SU-DHL-6 (cell line): ENCODE measurements at regions not wholly inside any gene's neighbourhood (a gene's known extent, or its start where the extent isn't known, plus 50 kb on each side); places are given as distances from the start of the nearest gene placed in this dataset.

ENCODE experiments used
- H2AFZ ChIP-seq: fragments of 200-600 bp; sonication (generic); 2 replicates; pipeline ENCODE4 v1.6.1; 2014; ENCODE audit warnings: low read depth, mild to moderate bottlenecking, moderate library complexity, mixed read lengths, antibody characterized with exemption, low read length; ENCODE audit not compliant: severe bottlenecking
- H3F3A ChIP-seq: fragments of 200-600 bp; shearing (Covaris generic); 2 replicates; pipeline ENCODE4 v1.6.0; 2016; ENCODE audit warnings: antibody characterized with exemption, mild to moderate bottlenecking; ENCODE audit not compliant: insufficient read depth
- H3K27ac ChIP-seq: fragments of 200-600 bp; sonication (generic); 2 replicates; pipeline ENCODE4 v1.5.1; 2016; ENCODE audit warnings: low read depth, mild to moderate bottlenecking, low read length, moderate library complexity, mixed read lengths
- H3K27me3 ChIP-seq: fragments of 200-600 bp; sonication (generic), shearing (Covaris generic); 2 replicates; pipeline ENCODE4 v1.6.0; 2014; ENCODE audit warnings: mild to moderate bottlenecking, low read length
- H3K36me3 ChIP-seq: fragments of 200-600 bp; sonication (generic); 2 replicates; pipeline ENCODE4 v1.6.1; 2014; ENCODE audit warnings: mild to moderate bottlenecking, low read length, mixed read lengths
- H3K4me2 ChIP-seq: fragments of 300-600, 200-600 bp; shearing (Covaris generic), sonication (generic); 2 replicates; pipeline ENCODE4 v1.6.0; 2014; ENCODE audit warnings: low read length, low read depth, mild to moderate bottlenecking; ENCODE audit not compliant: poor library complexity, severe bottlenecking
- H3K4me3 ChIP-seq: fragments of 200-600 bp; sonication (generic); 2 replicates; pipeline ENCODE4 v1.5.1; 2014; ENCODE audit warnings: antibody characterized with exemption, low read length, mild to moderate bottlenecking, mixed read lengths; ENCODE audit not compliant: insufficient read depth, poor library complexity, severe bottlenecking
- H3K79me2 ChIP-seq: fragments of 200-600 bp; sonication (generic); 2 replicates; pipeline ENCODE4 v1.6.1; 2014; ENCODE audit warnings: mild to moderate bottlenecking, low read length, moderate library complexity; ENCODE audit not compliant: insufficient read depth
- H3K9ac ChIP-seq: fragments of 200-600 bp; sonication (generic); 2 replicates; pipeline ENCODE4 v1.7.0; 2014; ENCODE audit warnings: mild to moderate bottlenecking, low read length
- H3K9me2 ChIP-seq: fragments of 200-600 bp; sonication (generic); replicated peaks from 2 replicates; pipeline ENCODE4 v1.6.1; 2014; ENCODE audit warnings: low read length; ENCODE audit not compliant: insufficient read depth
- H3K9me3 ChIP-seq: fragments of 200-600 bp; sonication (generic); 2 replicates; pipeline ENCODE4 v1.6.1; 2014; ENCODE audit warnings: low read length, mixed read lengths; ENCODE audit not compliant: insufficient read depth
- H4K20me1 ChIP-seq: fragments of 200-600 bp; sonication (generic); 2 replicates; pipeline ENCODE4 v1.6.1; 2014; ENCODE audit warnings: low read depth, mild to moderate bottlenecking, antibody characterized with exemption, low read length, moderate library complexity, mixed read lengths
- CTCF ChIP-seq: fragments of 200-600 bp; sonication (generic); IDR thresholded peaks from one replicate; pipeline ENCODE4 v1.5.1; 2017; ENCODE audit warnings: antibody characterized with exemption, mild to moderate bottlenecking, low read length, moderate library complexity; ENCODE audit not compliant: insufficient read depth, poor library complexity, severe bottlenecking
- EZH2phosphoT487 ChIP-seq: fragments of 200-600 bp; sonication (generic), shearing (Covaris generic); conservative IDR thresholded peaks from 2 replicates; pipeline ENCODE4 v1.6.1; 2018; ENCODE audit warnings: mild to moderate bottlenecking, antibody characterized with exemption, low read length, moderate library complexity, mixed read lengths

DNA sequence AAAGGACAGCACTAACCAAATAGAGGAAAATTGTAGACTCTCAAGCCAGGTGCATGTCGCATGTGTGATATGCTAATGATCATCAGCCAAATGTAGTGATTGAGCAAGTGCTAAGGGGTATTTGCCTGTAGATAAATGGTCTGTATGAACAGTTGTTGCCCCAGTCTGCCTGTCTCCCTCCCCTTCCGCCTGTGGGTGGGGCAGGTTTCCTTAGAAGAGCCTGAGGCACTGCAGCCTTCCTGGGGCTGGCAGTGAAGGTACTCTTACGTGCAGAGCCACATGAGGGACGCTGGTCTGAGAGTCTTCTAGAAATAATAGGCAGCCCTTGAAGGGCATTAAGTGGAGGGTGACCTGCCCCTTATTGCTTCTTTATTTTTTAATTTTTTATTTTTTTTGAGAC, 152.1 kb downstream of the SNX10 start:
- Histone ChIP-seq H3K79me2 (no peaks in the 10 kb centered on the region), H2AFZ (no peak overlapping the region), H3K4me3 (no peak overlapping the region), H3K27ac (no peak overlapping the region), H3K9me2 (no peaks in the 10 kb centered on the region), H3K9ac (no peak overlapping the region), H3K27me3 (no peaks in the 10 kb centered on the region), H3K36me3 (no peaks in the 10 kb centered on the region), H3F3A (no peaks in the 10 kb centered on the region), H4K20me1 (no peaks in the 10 kb centered on the region), H3K4me2 (no peak overlapping the region), H3K9me3 (no peaks in the 10 kb centered on the region)
- TF ChIP-seq CTCF (no peak), EZH2phosphoT487 (no peak)

DNA sequence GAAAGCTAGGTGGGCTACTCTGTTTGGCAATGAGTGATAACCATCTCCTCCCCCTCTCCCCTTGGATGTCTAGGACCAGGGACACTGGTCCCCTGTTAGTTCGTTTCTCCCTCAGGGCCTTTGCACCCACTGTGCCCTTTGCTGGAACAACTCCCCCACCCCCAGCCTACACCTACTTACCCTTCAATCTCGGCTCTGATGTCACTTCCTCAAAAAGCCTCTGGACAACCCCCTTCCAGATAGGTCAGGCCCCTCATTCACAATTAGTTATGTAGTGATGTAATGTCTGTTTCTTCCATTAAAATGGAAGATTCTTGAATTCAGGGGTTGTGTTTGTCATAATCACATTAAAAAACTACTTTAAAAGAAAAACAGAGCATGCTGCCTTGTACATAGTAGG, 152.9 kb downstream of the SNX10 start:
- Histone ChIP-seq H3K9ac (no peak overlapping the region), H3K4me3 (no peak overlapping the region), H3K27ac (no peak overlapping the region), H3K4me2 (no peak overlapping the region), H3K79me2 (no peaks in the 10 kb centered on the region), H3K9me3 (no peaks in the 10 kb centered on the region), H3K27me3 (no peaks in the 10 kb centered on the region), H3K9me2 (no peaks in the 10 kb centered on the region), H3F3A (no peaks in the 10 kb centered on the region), H4K20me1 (no peaks in the 10 kb centered on the region), H3K36me3 (no peaks in the 10 kb centered on the region), H2AFZ (no peak overlapping the region)
- TF ChIP-seq CTCF (no peak), EZH2phosphoT487 (no peak)

GRCh38 chr7:26447116-26447515, 155.5 kb downstream of the SNX10 start:
- Histone ChIP-seq H3K9me2 (no peaks in the 10 kb centered on the region), H3K27ac (no peak overlapping the region), H3K36me3 (no peaks in the 10 kb centered on the region), H3K79me2 (no peaks in the 10 kb centered on the region), H2AFZ (no peak overlapping the region), H3K4me3 (no peak overlapping the region), H4K20me1 (no peaks in the 10 kb centered on the region), H3F3A (no peaks in the 10 kb centered on the region), H3K9me3 (no peaks in the 10 kb centered on the region), H3K27me3 (no peaks in the 10 kb centered on the region), H3K4me2 (no peak overlapping the region), H3K9ac (no peak overlapping the region)
- TF ChIP-seq CTCF (no peak), EZH2phosphoT487 (no peak)
